ENCODE measurements at regions not wholly inside any gene's neighbourhood (a gene's known extent, or its start where the extent isn't known, plus 50 kb on each side); places are given as distances from the start of the nearest gene placed in this dataset.

GRCh38 chr5:165286692-165287091 lies 1781.3 kb downstream of the MAT2B start:
- no peak for DNase-seq (ENCODE audit: low spot score)
- H3K4me1 ChIP-seq (ENCODE audit: insufficient read depth) = no peaks in the 10 kb centered on the region
- H3K9me3 ChIP-seq (ENCODE audit: low read depth) = no peaks in the 10 kb centered on the region
- no peak overlapping the region for H2AFZ ChIP-seq
- TF ChIP-seq CTCF (IDR thresholded peaks at IDR 0.05; ENCODE audit: poor library complexity) (no peak), EZH2 (IDR thresholded peaks at IDR 0.05; ENCODE audit: borderline replicate concordance) (no peak), EZH2phosphoT487 (IDR thresholded peaks at IDR 0.05; ENCODE audit: low read depth, severe bottlenecking, unreplicated experiment) (no peak)
- no peaks in the 10 kb centered on the region for H3K9me2 ChIP-seq (replicated peaks; ENCODE audit: insufficient read depth)
- H3K27ac ChIP-seq = no peak overlapping the region
- no peaks in the 10 kb centered on the region for H3K36me3 ChIP-seq (replicated peaks; ENCODE audit: insufficient read depth, low read depth)
- H4K20me1 ChIP-seq (ENCODE audit: insufficient read depth, poor library complexity, severe bottlenecking) = no peaks in the 10 kb centered on the region
- WGBS (ENCODE audit: low lambda C conversion rate, missing lambda C conversion rate) = 91% methylated on average over 2 of the region's 2 CpGs
- no peaks in the 10 kb centered on the region for H3K79me2 ChIP-seq
- H3K4me2 ChIP-seq = no peak overlapping the region
- no peaks in the 10 kb centered on the region for H3K27me3 ChIP-seq
- H3K4me3 ChIP-seq = no peak overlapping the region

- Histone ChIP-seq H3K4me2 (no peak overlapping the region), H3K4me1 (ENCODE audit: insufficient read depth) (no peaks in the 10 kb centered on the region), H2AFZ (no peak overlapping the region), H3K27me3 (no peaks in the 10 kb centered on the region), H3K9me2 (replicated peaks; ENCODE audit: insufficient read depth) (no peaks in the 10 kb centered on the region), H3K36me3 (replicated peaks; ENCODE audit: insufficient read depth, low read depth) (no peaks in the 10 kb centered on the region), H3K79me2 (no peaks in the 10 kb centered on the region), H3K9me3 (ENCODE audit: low read depth) (no peaks in the 10 kb centered on the region), H3K4me3 (no peak overlapping the region), H3K27ac (no peak overlapping the region), H4K20me1 (ENCODE audit: insufficient read depth, poor library complexity, severe bottlenecking) (no peaks in the 10 kb centered on the region)
- no peak for DNase-seq (ENCODE audit: low spot score)
- TF ChIP-seq CTCF (IDR thresholded peaks at IDR 0.05; ENCODE audit: poor library complexity) = no peak
- TF ChIP-seq EZH2 (IDR thresholded peaks at IDR 0.05; ENCODE audit: borderline replicate concordance) = no peak
- no peak for TF ChIP-seq EZH2phosphoT487 (IDR thresholded peaks at IDR 0.05; ENCODE audit: low read depth, severe bottlenecking, unreplicated experiment)
- 62% methylated on average over 2 of the region's 2 CpGs for WGBS (ENCODE audit: low lambda C conversion rate, missing lambda C conversion rate)
Measured at GRCh38 chr5:165290535-165290934, 1785.1 kb downstream of the MAT2B start.

GRCh38 chr5:165296401-165297130 lies 1791.1 kb downstream of the MAT2B start:
- Histone ChIP-seq H3K27ac (no peak overlapping the region), H3K4me1 (ENCODE audit: insufficient read depth) (no peaks in the 10 kb centered on the region), H3K36me3 (replicated peaks; ENCODE audit: insufficient read depth, low read depth) (no peaks in the 10 kb centered on the region), H3K4me3 (no peak overlapping the region), H3K9me3 (ENCODE audit: low read depth) (no peaks in the 10 kb centered on the region), H3K27me3 (no peaks in the 10 kb centered on the region), H3K9me2 (replicated peaks; ENCODE audit: insufficient read depth) (no peaks in the 10 kb centered on the region), H2AFZ (no peak overlapping the region), H4K20me1 (ENCODE audit: insufficient read depth, poor library complexity, severe bottlenecking) (no peaks in the 10 kb centered on the region), H3K79me2 (no peaks in the 10 kb centered on the region), H3K4me2 (no peak overlapping the region)
- WGBS (ENCODE audit: low lambda C conversion rate, missing lambda C conversion rate) = 81% methylated on average over 6 of the region's 6 CpGs
- TF ChIP-seq EZH2 (IDR thresholded peaks at IDR 0.05; ENCODE audit: borderline replicate concordance) (no peak), EZH2phosphoT487 (IDR thresholded peaks at IDR 0.05; ENCODE audit: low read depth, severe bottlenecking, unreplicated experiment) (no peak), CTCF (IDR thresholded peaks at IDR 0.05; ENCODE audit: poor library complexity) (no peak)
- no peak for DNase-seq (ENCODE audit: low spot score)

Measured in hepatocyte (in vitro differentiated cells).